Astrocyte of the spinal cord (primary cell): ENCODE measurements at regions not wholly inside any gene's neighbourhood (a gene's known extent, or its start where the extent isn't known, plus 50 kb on each side); places are given as distances from the start of the nearest gene placed in this dataset.
"Not testable (repeated sequence)": the region's sequence is repeated elsewhere in the genome, so short reads cannot be mapped to it uniquely, and the experiment has no call there.

Experiments
- DNase-seq: peaks from one replicate; pipeline ENCODE4 v3.0.0; 2011; ENCODE audit warnings: low read depth, low spot score
- H3K4me3 ChIP-seq: 2 replicates; pipeline ENCODE4 v1.5.1; 2011; ENCODE audit warnings: low read depth, mild to moderate bottlenecking, low read length, moderate library complexity
- CTCF ChIP-seq: IDR thresholded peaks from 2 replicates; pipeline ENCODE4 v1.5.1; 2012; ENCODE audit warnings: low read depth, mild to moderate bottlenecking, low read length, inconsistent platforms
- in situ Hi-C: cut with HindIII; loops from 2 replicates; pipeline ENCODE4 v1.10.0; 2017; ENCODE audit warnings: low sequenced_read_pairs

- in situ Hi-C loops = no loop called here
- H3K4me3 ChIP-seq = no peak overlapping the region
- no peak for TF ChIP-seq CTCF
- no peak for DNase-seq
Observed at GRCh38 chr7:25739143-25739542, 412.9 kb upstream of the NFE2L3 start.

GRCh38 chr7:25742316-25742715 is 409.7 kb upstream of the NFE2L3 start:
- in situ Hi-C loops = no loop called here
- H3K4me3 ChIP-seq = no peak overlapping the region
- no peak for TF ChIP-seq CTCF
- no peak for DNase-seq

DNA sequence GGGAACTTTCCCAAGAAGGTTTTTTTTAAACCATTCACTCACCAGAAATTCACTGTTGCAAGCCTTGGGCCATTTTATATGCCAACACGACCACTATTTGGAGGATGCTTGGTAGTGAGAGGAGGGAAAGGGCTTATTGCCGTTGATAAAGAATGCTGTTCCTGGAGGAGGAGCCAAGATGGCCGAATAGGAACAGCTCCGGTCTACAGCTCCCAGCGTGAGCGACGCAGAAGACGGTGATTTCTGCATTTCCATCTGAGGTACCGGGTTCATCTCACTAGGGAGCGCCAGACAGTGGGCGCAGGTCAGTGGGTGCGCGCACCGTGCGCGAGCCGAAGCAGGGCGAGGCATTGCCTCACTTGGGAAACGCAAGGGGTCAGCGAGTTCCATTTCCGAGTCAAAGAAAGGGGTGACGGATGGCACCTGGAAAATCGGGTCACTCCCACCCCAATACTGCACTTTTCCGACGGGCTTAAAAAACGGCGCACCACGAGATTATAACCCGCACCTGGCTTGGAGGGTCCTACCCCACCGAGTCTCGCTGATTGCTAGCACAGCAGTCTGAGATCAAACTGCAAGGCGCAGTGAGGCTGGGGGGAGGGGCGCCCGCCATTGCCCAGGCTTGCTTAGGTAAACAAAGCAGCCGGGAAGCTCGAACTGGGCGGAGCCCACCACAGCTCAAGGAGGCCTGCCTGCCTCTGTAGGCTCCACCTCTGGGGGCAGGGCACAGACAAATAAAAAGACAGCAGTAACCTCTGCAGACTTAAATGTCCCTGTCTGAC is 408.1 kb upstream of the NFE2L3 start:
- in situ Hi-C loops, DNase-seq, H3K4me3 ChIP-seq: not testable (repeated sequence)

GRCh38 chr7:25750744-25751508 is 401.1 kb upstream of the NFE2L3 start:
- no peak for TF ChIP-seq CTCF
- H3K4me3 ChIP-seq = no peak overlapping the region
- in situ Hi-C loops = no loop called here
- no peak for DNase-seq

DNA sequence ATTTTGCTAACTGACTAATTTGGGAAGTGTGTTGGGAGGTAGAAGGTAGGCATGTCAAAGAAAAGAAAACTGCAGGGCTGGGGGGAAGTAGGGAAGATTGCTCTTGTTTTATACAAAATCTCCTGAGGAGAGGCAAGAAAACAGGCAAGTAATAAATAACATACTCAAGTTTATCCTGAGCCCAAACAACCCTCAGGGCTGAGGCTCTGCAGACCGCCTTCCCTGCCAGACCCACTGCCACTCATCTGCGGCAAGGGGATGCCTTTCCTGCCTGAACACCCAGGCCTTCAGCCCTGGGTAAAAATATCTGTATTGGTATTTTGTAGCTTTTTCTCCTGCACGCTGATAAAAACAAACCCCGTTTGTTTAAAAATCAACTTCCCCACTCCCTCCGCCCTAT is 399.8 kb upstream of the NFE2L3 start:
- DNase-seq = no peak
- TF ChIP-seq CTCF = no peak
- in situ Hi-C loops = no loop called here
- no peak overlapping the region for H3K4me3 ChIP-seq

DNA sequence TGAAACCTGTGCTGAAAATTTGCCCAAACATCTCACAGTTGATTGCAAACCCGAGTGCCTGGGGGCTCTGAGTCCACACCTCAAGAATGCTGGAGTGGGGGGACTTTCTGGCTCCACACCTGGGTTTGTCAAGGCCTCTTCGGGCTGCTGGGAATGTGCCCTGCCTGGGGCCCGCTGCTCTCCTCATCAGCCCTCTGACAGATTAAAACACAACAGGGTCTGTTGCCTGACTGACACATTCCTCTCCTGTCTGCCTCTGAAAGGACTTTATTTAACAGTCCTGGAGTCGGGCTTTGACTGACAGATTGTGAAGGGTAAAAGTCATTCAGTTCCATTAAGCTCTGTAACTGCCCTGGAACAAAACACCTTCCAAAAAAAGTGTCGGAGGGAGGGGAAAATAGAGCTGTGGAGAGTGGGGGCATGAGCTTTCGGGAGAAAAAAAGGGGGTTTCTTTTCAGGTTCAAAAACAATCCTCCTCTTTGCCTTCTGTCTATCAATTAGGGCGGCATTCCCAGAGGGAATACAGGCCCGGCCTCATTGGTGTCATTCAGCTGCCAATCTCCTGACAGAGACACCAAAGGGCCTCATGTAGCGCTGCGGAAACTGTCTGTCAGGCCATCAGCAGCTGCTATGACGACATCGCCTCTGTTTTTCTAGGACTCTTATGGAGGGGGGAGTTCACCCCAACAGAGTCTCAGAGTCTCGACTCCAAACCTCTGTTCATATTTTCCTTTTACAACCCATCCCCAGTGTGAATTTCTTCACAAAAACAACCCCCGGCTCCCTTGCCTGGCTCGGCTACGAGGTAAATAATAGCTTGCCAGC is 398.8 kb upstream of the NFE2L3 start:
- H3K4me3 ChIP-seq = no peak overlapping the region
- TF ChIP-seq CTCF = no peak
- no peak for DNase-seq
- in situ Hi-C loops = no loop called here
